Vagina (tissue), 2 donors: ENCODE measurements at regions not wholly inside any gene's neighbourhood (a gene's known extent, or its start where the extent isn't known, plus 50 kb on each side); places are given as distances from the start of the nearest gene placed in this dataset.

Experiments
- DNase-seq, 2 donors: peaks; one replicate each; pipeline ENCODE4 v3.0.0-alpha.2; 2017; ENCODE audit errors: extremely low spot score in 2 of 2
- H3K27ac ChIP-seq: fragments of 200-600 bp; sonication (generic); one replicate; pipeline ENCODE4 v1.5.1; 2019
- H3K27me3 ChIP-seq: fragments of 200-600 bp; sonication (generic); one replicate; pipeline ENCODE4 v1.5.1; 2019
- H3K36me3 ChIP-seq, 2 donors: fragments of 200-600 bp; sonication (generic); one replicate each; pipeline ENCODE4 v1.5.1; 2017 to 2019
- H3K4me1 ChIP-seq: fragments of 200-600 bp; sonication (generic); one replicate; pipeline ENCODE4 v1.5.1; 2019
- H3K4me3 ChIP-seq, 2 donors: fragments of 200-600 bp; sonication (generic); 1 replicate in 1 of 2; 2 replicates in 1 of 2; pipeline ENCODE4 v1.5.1; 2016 to 2019
- H3K9me3 ChIP-seq: fragments of 200-600 bp; sonication (generic); one replicate; pipeline ENCODE4 v1.5.1; 2019
- POLR2A ChIP-seq, 2 donors: fragments of 450-650 bp; IDR thresholded peaks; one replicate each; pipeline ENCODE4 v1.6.1; 2017; ENCODE audit warnings: antibody characterized with exemption in 2 of 2, mild to moderate bottlenecking in 2 of 2, moderate library complexity in 2 of 2
- POLR2AphosphoS5 ChIP-seq, 2 donors: sonication (generic); formaldehyde crosslinking; IDR thresholded peaks; one replicate each; pipeline ENCODE4 v1.9.0; 2017; ENCODE audit warnings: antibody characterized with exemption in 2 of 2, mild to moderate bottlenecking in 2 of 2, low read depth in 1 of 2; ENCODE audit not compliant: insufficient read depth in 1 of 2
- intact Hi-C: fragments of 100-400 bp; cut with DNase I; formaldehyde crosslinking; loops from one replicate; pipeline ENCODE4 v1.15.1; 2023
- TF ChIP-seq, protein P1 (sequence below), 3 experiments: fragments of 450-650 bp in 2 of 3; fragments of 200-600 bp in 1 of 3; sonication (generic) in 1 of 3; IDR thresholded peaks; one replicate each; pipeline ENCODE4 v1.5.1; 2017 to 2019; ENCODE audit warnings: antibody characterized with exemption in 3 of 3, mild to moderate bottlenecking in 2 of 3, moderate library complexity in 2 of 3

DNA sequence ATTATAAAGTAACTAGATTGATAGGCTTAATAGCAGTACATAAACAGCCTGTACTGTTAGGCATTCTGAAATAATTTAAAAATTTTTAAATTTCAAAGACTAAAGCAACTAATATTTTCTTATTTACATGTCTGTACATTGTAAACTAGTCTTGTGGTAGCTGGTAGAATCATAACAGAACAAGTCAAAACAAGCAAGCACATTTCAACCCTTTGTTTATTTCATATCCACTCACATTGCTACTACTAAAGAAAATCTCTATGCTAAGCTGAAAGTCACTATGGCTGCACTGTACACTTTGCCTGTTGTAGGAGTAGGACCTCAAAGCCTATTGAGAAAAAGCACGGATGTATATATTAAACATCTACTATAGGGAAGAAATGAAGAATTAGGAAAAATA is 738.2 kb upstream of the ADGRL4 start:
- Histone ChIP-seq H3K36me3 (no peaks in the 10 kb centered on the region), H3K4me1 (no peaks in the 10 kb centered on the region), H3K4me3 (no peak overlapping the region), H3K9me3 (no peaks in the 10 kb centered on the region), H3K27ac (no peak overlapping the region), H3K27me3 (no peaks in the 10 kb centered on the region)
- no peak for DNase-seq
- intact Hi-C loops, result loop anchor here (5.0 kb wide), 1 partner anchor 1353 kb away; no protein-coding TSS in a partner anchor
- TF ChIP-seq POLR2A (IDR thresholded peaks at IDR 0.05) (no peak), POLR2AphosphoS5 (IDR thresholded peaks at IDR 0.05; ENCODE audit: insufficient read depth in 1 of 2, low read depth in 1 of 2) (no peak)
- TF ChIP-seq, protein P1, sequence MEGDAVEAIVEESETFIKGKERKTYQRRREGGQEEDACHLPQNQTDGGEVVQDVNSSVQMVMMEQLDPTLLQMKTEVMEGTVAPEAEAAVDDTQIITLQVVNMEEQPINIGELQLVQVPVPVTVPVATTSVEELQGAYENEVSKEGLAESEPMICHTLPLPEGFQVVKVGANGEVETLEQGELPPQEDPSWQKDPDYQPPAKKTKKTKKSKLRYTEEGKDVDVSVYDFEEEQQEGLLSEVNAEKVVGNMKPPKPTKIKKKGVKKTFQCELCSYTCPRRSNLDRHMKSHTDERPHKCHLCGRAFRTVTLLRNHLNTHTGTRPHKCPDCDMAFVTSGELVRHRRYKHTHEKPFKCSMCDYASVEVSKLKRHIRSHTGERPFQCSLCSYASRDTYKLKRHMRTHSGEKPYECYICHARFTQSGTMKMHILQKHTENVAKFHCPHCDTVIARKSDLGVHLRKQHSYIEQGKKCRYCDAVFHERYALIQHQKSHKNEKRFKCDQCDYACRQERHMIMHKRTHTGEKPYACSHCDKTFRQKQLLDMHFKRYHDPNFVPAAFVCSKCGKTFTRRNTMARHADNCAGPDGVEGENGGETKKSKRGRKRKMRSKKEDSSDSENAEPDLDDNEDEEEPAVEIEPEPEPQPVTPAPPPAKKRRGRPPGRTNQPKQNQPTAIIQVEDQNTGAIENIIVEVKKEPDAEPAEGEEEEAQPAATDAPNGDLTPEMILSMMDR (IDR thresholded peaks at IDR 0.05), result no peak

DNA sequence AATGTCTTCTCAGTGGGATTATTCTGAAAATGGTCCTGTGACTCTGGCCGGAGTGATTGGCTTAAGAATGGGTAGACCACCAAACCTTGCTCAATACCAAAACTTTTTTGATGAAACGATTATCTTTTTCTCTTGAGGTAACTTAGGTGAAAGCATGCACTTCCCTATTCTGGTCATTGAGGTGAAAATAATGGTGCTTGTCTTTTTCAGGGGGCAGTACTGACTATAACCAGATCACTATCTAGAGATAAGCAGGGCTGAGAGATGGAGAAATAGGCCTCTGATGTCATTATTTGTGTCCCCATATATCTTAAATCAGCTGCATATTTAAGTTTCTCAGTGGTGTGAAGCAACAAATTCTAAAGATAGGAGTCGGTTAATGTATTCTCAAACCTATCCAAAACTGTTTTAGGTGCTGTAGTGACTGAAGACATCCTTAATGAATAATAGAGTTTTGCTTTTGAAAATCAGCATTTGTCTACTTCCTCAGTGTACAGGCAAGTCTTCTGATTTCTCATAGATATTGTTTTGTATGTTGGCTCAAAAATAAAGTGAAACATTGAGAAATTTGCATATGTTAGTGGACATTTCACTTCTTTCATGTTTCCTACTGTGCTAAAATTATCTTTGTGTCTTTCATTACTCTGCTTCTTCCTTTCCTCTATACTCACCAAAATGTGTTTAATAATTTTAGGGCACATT is 735.3 kb upstream of the ADGRL4 start:
- Histone ChIP-seq H3K27ac (no peak overlapping the region), H3K36me3 (no peaks in the 10 kb centered on the region), H3K4me1 (no peaks in the 10 kb centered on the region), H3K27me3 (no peaks in the 10 kb centered on the region), H3K9me3 (no peaks in the 10 kb centered on the region), H3K4me3 (no peak overlapping the region)
- intact Hi-C loops, result loop anchor here (5.0 kb wide), 1 partner anchor 1355 kb away; no protein-coding TSS in a partner anchor
- DNase-seq, result no peak
- TF ChIP-seq, protein P1 (IDR thresholded peaks at IDR 0.05), result no peak
- TF ChIP-seq POLR2A (IDR thresholded peaks at IDR 0.05), result no peak
- no peak for TF ChIP-seq POLR2AphosphoS5 (IDR thresholded peaks at IDR 0.05; ENCODE audit: insufficient read depth in 1 of 2, low read depth in 1 of 2)

DNA sequence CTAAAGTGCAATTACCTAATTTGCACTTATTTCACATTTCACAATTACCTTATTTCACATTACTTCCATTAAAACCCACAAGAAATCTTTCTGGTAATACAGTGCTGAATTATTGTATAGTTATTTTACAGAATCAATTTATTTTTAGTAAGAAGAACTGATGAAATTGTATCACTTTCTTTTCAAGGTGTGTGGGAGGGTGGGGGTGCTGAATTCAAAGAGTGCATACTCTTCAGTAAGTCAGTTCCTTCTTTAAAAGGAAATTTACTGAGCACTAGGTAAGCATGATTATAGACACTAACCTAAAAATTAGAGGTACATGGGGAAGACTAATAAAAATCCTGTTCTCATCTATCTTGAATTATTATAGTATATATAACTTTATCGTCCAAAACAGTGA is 731.6 kb upstream of the ADGRL4 start:
- DNase-seq, result no peak
- Histone ChIP-seq H3K4me1 (no peaks in the 10 kb centered on the region), H3K27me3 (no peaks in the 10 kb centered on the region), H3K36me3 (no peaks in the 10 kb centered on the region), H3K4me3 (no peak overlapping the region), H3K9me3 (no peaks in the 10 kb centered on the region), H3K27ac (no peak overlapping the region)
- TF ChIP-seq POLR2AphosphoS5 (IDR thresholded peaks at IDR 0.05; ENCODE audit: insufficient read depth in 1 of 2, low read depth in 1 of 2) (no peak), POLR2A (IDR thresholded peaks at IDR 0.05) (no peak)
- TF ChIP-seq, protein P1 (IDR thresholded peaks at IDR 0.05), result no peak
- intact Hi-C loops, result no loop called here

DNA sequence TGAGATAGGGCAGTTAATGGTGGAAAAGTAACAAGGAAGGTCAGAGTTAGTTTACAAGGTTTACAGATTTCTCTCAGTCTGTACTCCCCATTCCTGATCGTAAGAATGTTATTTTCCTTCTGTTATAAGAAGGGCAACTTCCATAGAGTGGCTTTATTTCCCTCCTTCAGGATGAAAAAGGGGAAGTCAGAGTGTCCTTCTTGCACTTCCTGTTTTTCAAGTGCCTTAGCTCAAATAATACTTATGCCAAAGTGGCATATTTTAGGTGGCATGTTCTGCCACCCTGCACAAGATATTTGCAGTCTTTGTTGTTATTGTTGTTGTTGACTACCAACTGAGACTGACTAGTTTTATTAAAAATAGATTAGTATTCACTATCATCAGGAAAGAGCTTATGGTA is 730.7 kb upstream of the ADGRL4 start:
- Histone ChIP-seq H3K9me3 (no peaks in the 10 kb centered on the region), H3K36me3 (no peaks in the 10 kb centered on the region), H3K27ac (no peak overlapping the region), H3K4me3 (no peak overlapping the region), H3K27me3 (no peaks in the 10 kb centered on the region), H3K4me1 (no peaks in the 10 kb centered on the region)
- no peak for DNase-seq
- intact Hi-C loops, result no loop called here
- TF ChIP-seq POLR2A (IDR thresholded peaks at IDR 0.05) (no peak), POLR2AphosphoS5 (IDR thresholded peaks at IDR 0.05; ENCODE audit: insufficient read depth in 1 of 2, low read depth in 1 of 2) (no peak)
- TF ChIP-seq, protein P1 (IDR thresholded peaks at IDR 0.05), result no peak

- Histone ChIP-seq H3K4me1 (no peaks in the 10 kb centered on the region), H3K27me3 (no peaks in the 10 kb centered on the region), H3K27ac (no peak overlapping the region), H3K4me3 (no peak overlapping the region), H3K9me3 (no peaks in the 10 kb centered on the region), H3K36me3 (no peaks in the 10 kb centered on the region)
- no peak for DNase-seq
- intact Hi-C loops, result no loop called here
- TF ChIP-seq, protein P1 (IDR thresholded peaks at IDR 0.05), result no peak
- TF ChIP-seq POLR2AphosphoS5 (IDR thresholded peaks at IDR 0.05; ENCODE audit: insufficient read depth in 1 of 2, low read depth in 1 of 2), result no peak
These were observed 726.4 kb upstream of the ADGRL4 start for GRCh38 chr1:79732950-79733349.
